ENCODE measurements at regions not wholly inside any gene's neighbourhood (a gene's known extent, or its start where the extent isn't known, plus 50 kb on each side); places are given as distances from the start of the nearest gene placed in this dataset.

GRCh38 chr3:8106921-8107320 is 394.7 kb upstream of the LMCD1 start:
- Histone ChIP-seq H3K27me3 (ENCODE audit: control insufficient read depth, insufficient read depth, low read length) (no peaks in the 10 kb centered on the region), H3K36me3 (ENCODE audit: control insufficient read depth, insufficient read depth, low read length) (no peaks in the 10 kb centered on the region), H3K9me3 (ENCODE audit: control insufficient read depth, insufficient read depth, low read length) (no peaks in the 10 kb centered on the region), H3K27ac (ENCODE audit: low read length) (no peak overlapping the region), H3K4me3 (ENCODE audit: low read length) (no peak overlapping the region), H3K4me1 (ENCODE audit: control insufficient read depth, insufficient read depth, low read length) (no peaks in the 10 kb centered on the region)
- DNase-seq (ENCODE audit: low read depth, low spot score), result no peak
- no CpG with 5 or more reads among the region's 2 CpGs for WGBS (ENCODE audit: insufficient coverage, insufficient read length)

GRCh38 chr3:8110966-8111798 is 390.4 kb upstream of the LMCD1 start:
- no peaks in the 10 kb centered on the region for H3K36me3 ChIP-seq (ENCODE audit: control insufficient read depth, insufficient read depth, low read length)
- H3K27me3 ChIP-seq (ENCODE audit: control insufficient read depth, insufficient read depth, low read length), result no peaks in the 10 kb centered on the region
- WGBS (ENCODE audit: insufficient coverage, insufficient read length), result no CpG with 5 or more reads among the region's 14 CpGs
- no peak overlapping the region for H3K4me3 ChIP-seq (ENCODE audit: low read length)
- DNase-seq (ENCODE audit: low read depth, low spot score), result peak; percentile 61
- H3K4me1 ChIP-seq (ENCODE audit: control insufficient read depth, insufficient read depth, low read length), result 0 out of 2 replicates have a peak, but pooled peaks cover 2% of the 10 kb centered on the region
- no peak overlapping the region for H3K27ac ChIP-seq (ENCODE audit: low read length)
- H3K9me3 ChIP-seq (ENCODE audit: control insufficient read depth, insufficient read depth, low read length), result no peaks in the 10 kb centered on the region

GRCh38 chr3:8112587-8112986 is 389.0 kb upstream of the LMCD1 start:
- no peaks in the 10 kb centered on the region for H3K36me3 ChIP-seq (ENCODE audit: control insufficient read depth, insufficient read depth, low read length)
- H3K4me1 ChIP-seq (ENCODE audit: control insufficient read depth, insufficient read depth, low read length), result 0 out of 2 replicates have a peak, but pooled peaks cover 2% of the 10 kb centered on the region
- WGBS (ENCODE audit: insufficient coverage, insufficient read length), result no CpG with 5 or more reads among the region's 7 CpGs
- H3K27me3 ChIP-seq (ENCODE audit: control insufficient read depth, insufficient read depth, low read length), result no peaks in the 10 kb centered on the region
- H3K4me3 ChIP-seq (ENCODE audit: low read length), result no peak overlapping the region
- no peak overlapping the region for H3K27ac ChIP-seq (ENCODE audit: low read length)
- no peak for DNase-seq (ENCODE audit: low read depth, low spot score)
- H3K9me3 ChIP-seq (ENCODE audit: control insufficient read depth, insufficient read depth, low read length), result no peaks in the 10 kb centered on the region

- no CpG with 5 or more reads among the region's 6 CpGs for WGBS (ENCODE audit: insufficient coverage, insufficient read length)
- DNase-seq (ENCODE audit: low read depth, low spot score), result no peak
- no peaks in the 10 kb centered on the region for H3K36me3 ChIP-seq (ENCODE audit: control insufficient read depth, insufficient read depth, low read length)
Measured at GRCh38 chr3:8113626-8114025, 388.0 kb upstream of the LMCD1 start.

GRCh38 chr3:8128686-8129085 is 372.9 kb upstream of the LMCD1 start:
- Histone ChIP-seq H3K4me1 (ENCODE audit: control insufficient read depth, insufficient read depth, low read length) (no peaks in the 10 kb centered on the region), H3K27ac (ENCODE audit: low read length) (no peak overlapping the region), H3K4me3 (ENCODE audit: low read length) (no peak overlapping the region), H3K36me3 (ENCODE audit: control insufficient read depth, insufficient read depth, low read length) (no peaks in the 10 kb centered on the region), H3K9me3 (ENCODE audit: control insufficient read depth, insufficient read depth, low read length) (no peaks in the 10 kb centered on the region), H3K27me3 (ENCODE audit: control insufficient read depth, insufficient read depth, low read length) (no peaks in the 10 kb centered on the region)
- WGBS (ENCODE audit: insufficient coverage, insufficient read length), result no CpG with 5 or more reads among the region's 2 CpGs
- no peak for DNase-seq (ENCODE audit: low read depth, low spot score)

More at GRCh38 chr3:8113626-8114025, 388.0 kb upstream of the LMCD1 start:
- Histone ChIP-seq H3K4me1 (ENCODE audit: control insufficient read depth, insufficient read depth, low read length) (0 out of 2 replicates have a peak, but pooled peaks cover 2% of the 10 kb centered on the region), H3K27me3 (ENCODE audit: control insufficient read depth, insufficient read depth, low read length) (no peaks in the 10 kb centered on the region), H3K27ac (ENCODE audit: low read length) (no peak overlapping the region), H3K4me3 (ENCODE audit: low read length) (no peak overlapping the region), H3K9me3 (ENCODE audit: control insufficient read depth, insufficient read depth, low read length) (no peaks in the 10 kb centered on the region)

GRCh38 chr3:8136553-8136952 is 365.1 kb upstream of the LMCD1 start:
- H3K27me3 ChIP-seq (ENCODE audit: control insufficient read depth, insufficient read depth, low read length), result no peaks in the 10 kb centered on the region
- no CpG with 5 or more reads among the region's 3 CpGs for WGBS (ENCODE audit: insufficient coverage, insufficient read length)
- H3K9me3 ChIP-seq (ENCODE audit: control insufficient read depth, insufficient read depth, low read length), result no peaks in the 10 kb centered on the region
- DNase-seq (ENCODE audit: low read depth, low spot score), result no peak
- H3K27ac ChIP-seq (ENCODE audit: low read length), result no peak overlapping the region
- H3K36me3 ChIP-seq (ENCODE audit: control insufficient read depth, insufficient read depth, low read length), result no peaks in the 10 kb centered on the region
- no peak overlapping the region for H3K4me3 ChIP-seq (ENCODE audit: low read length)
- no peaks in the 10 kb centered on the region for H3K4me1 ChIP-seq (ENCODE audit: control insufficient read depth, insufficient read depth, low read length)

- no peaks in the 10 kb centered on the region for H3K27me3 ChIP-seq (ENCODE audit: control insufficient read depth, insufficient read depth, low read length)
- no peaks in the 10 kb centered on the region for H3K36me3 ChIP-seq (ENCODE audit: control insufficient read depth, insufficient read depth, low read length)
- no peak overlapping the region for H3K27ac ChIP-seq (ENCODE audit: low read length)
- no peak for DNase-seq (ENCODE audit: low read depth, low spot score)
- H3K4me3 ChIP-seq (ENCODE audit: low read length), result no peak overlapping the region
- no CpG with 5 or more reads among the region's 2 CpGs for WGBS (ENCODE audit: insufficient coverage, insufficient read length)
- H3K9me3 ChIP-seq (ENCODE audit: control insufficient read depth, insufficient read depth, low read length), result no peaks in the 10 kb centered on the region
- no peaks in the 10 kb centered on the region for H3K4me1 ChIP-seq (ENCODE audit: control insufficient read depth, insufficient read depth, low read length)
Measured at GRCh38 chr3:8143186-8143585, 358.4 kb upstream of the LMCD1 start.

- WGBS (ENCODE audit: insufficient coverage, insufficient read length), result no CpG with 5 or more reads among the region's 2 CpGs
- Histone ChIP-seq H3K4me3 (ENCODE audit: low read length) (no peak overlapping the region), H3K36me3 (ENCODE audit: control insufficient read depth, insufficient read depth, low read length) (no peaks in the 10 kb centered on the region), H3K4me1 (ENCODE audit: control insufficient read depth, insufficient read depth, low read length) (no peaks in the 10 kb centered on the region), H3K27me3 (ENCODE audit: control insufficient read depth, insufficient read depth, low read length) (no peaks in the 10 kb centered on the region), H3K9me3 (ENCODE audit: control insufficient read depth, insufficient read depth, low read length) (no peaks in the 10 kb centered on the region), H3K27ac (ENCODE audit: low read length) (no peak overlapping the region)
- DNase-seq (ENCODE audit: low read depth, low spot score), result no peak
Measured at GRCh38 chr3:8145661-8146060, 356.0 kb upstream of the LMCD1 start.

GRCh38 chr3:8147711-8148110 is 353.9 kb upstream of the LMCD1 start:
- H3K4me3 ChIP-seq (ENCODE audit: low read length), result no peak overlapping the region
- DNase-seq (ENCODE audit: low read depth, low spot score), result no peak
- no peak overlapping the region for H3K27ac ChIP-seq (ENCODE audit: low read length)
- no peaks in the 10 kb centered on the region for H3K9me3 ChIP-seq (ENCODE audit: control insufficient read depth, insufficient read depth, low read length)
- H3K36me3 ChIP-seq (ENCODE audit: control insufficient read depth, insufficient read depth, low read length), result no peaks in the 10 kb centered on the region
- no peaks in the 10 kb centered on the region for H3K27me3 ChIP-seq (ENCODE audit: control insufficient read depth, insufficient read depth, low read length)
- no peaks in the 10 kb centered on the region for H3K4me1 ChIP-seq (ENCODE audit: control insufficient read depth, insufficient read depth, low read length)
- no CpG with 5 or more reads among the region's 1 CpG for WGBS (ENCODE audit: insufficient coverage, insufficient read length)

- Histone ChIP-seq H3K27me3 (ENCODE audit: control insufficient read depth, insufficient read depth, low read length) (no peaks in the 10 kb centered on the region), H3K4me1 (ENCODE audit: control insufficient read depth, insufficient read depth, low read length) (no peaks in the 10 kb centered on the region), H3K4me3 (ENCODE audit: low read length) (no peak overlapping the region), H3K9me3 (ENCODE audit: control insufficient read depth, insufficient read depth, low read length) (no peaks in the 10 kb centered on the region), H3K27ac (ENCODE audit: low read length) (no peak overlapping the region), H3K36me3 (ENCODE audit: control insufficient read depth, insufficient read depth, low read length) (no peaks in the 10 kb centered on the region)
- no CpG with 5 or more reads among the region's 6 CpGs for WGBS (ENCODE audit: insufficient coverage, insufficient read length)
- DNase-seq (ENCODE audit: low read depth, low spot score), result no peak
Measured at GRCh38 chr3:8152821-8153418, 348.7 kb upstream of the LMCD1 start.

GRCh38 chr3:8153800-8154199 is 347.8 kb upstream of the LMCD1 start:
- H3K4me3 ChIP-seq (ENCODE audit: low read length), result no peak overlapping the region
- no peak overlapping the region for H3K27ac ChIP-seq (ENCODE audit: low read length)
- H3K9me3 ChIP-seq (ENCODE audit: control insufficient read depth, insufficient read depth, low read length), result no peaks in the 10 kb centered on the region
- H3K27me3 ChIP-seq (ENCODE audit: control insufficient read depth, insufficient read depth, low read length), result no peaks in the 10 kb centered on the region
- no peaks in the 10 kb centered on the region for H3K4me1 ChIP-seq (ENCODE audit: control insufficient read depth, insufficient read depth, low read length)
- no peak for DNase-seq (ENCODE audit: low read depth, low spot score)
- no peaks in the 10 kb centered on the region for H3K36me3 ChIP-seq (ENCODE audit: control insufficient read depth, insufficient read depth, low read length)

All from iPS DF 6.9 (cell line).